ENCODE measurements at regions not wholly inside any gene's neighbourhood (a gene's known extent, or its start where the extent isn't known, plus 50 kb on each side); places are given as distances from the start of the nearest gene placed in this dataset.
"Not testable (repeated sequence)": the region's sequence is repeated elsewhere in the genome, so short reads cannot be mapped to it uniquely, and the experiment has no call there.

- Mint-ChIP-seq H3K9me3 (ENCODE audit: unreplicated experiment) (peaks cover 60% of the 10 kb centered on the region), H3K27me3 (ENCODE audit: unreplicated experiment) (no peaks in the 10 kb centered on the region), H3K4me3 (ENCODE audit: unreplicated experiment) (no peak overlapping the region), H3K4me1 (ENCODE audit: unreplicated experiment) (no peaks in the 10 kb centered on the region), H3K36me3 (ENCODE audit: unreplicated experiment) (no peaks in the 10 kb centered on the region), H3K27ac (ENCODE audit: unreplicated experiment) (no peak overlapping the region)
- no peak for DNase-seq (ENCODE audit: extremely low spot score, unreplicated experiment)
- no peak for TF ChIP-seq CTCF (IDR thresholded peaks at IDR 0.05)
These were observed 439.1 kb upstream of the GRM7 start for GRCh38 chr3:6421666-6422445.

GRCh38 chr3:6425289-6425820 is 435.6 kb upstream of the GRM7 start:
- no peak for DNase-seq (ENCODE audit: extremely low spot score, unreplicated experiment)
- Mint-ChIP-seq H3K27ac (ENCODE audit: unreplicated experiment) (no peak overlapping the region), H3K36me3 (ENCODE audit: unreplicated experiment) (no peaks in the 10 kb centered on the region), H3K4me3 (ENCODE audit: unreplicated experiment) (no peak overlapping the region), H3K27me3 (ENCODE audit: unreplicated experiment) (no peaks in the 10 kb centered on the region), H3K9me3 (ENCODE audit: unreplicated experiment) (peaks cover 64% of the 10 kb centered on the region), H3K4me1 (ENCODE audit: unreplicated experiment) (no peaks in the 10 kb centered on the region)
- TF ChIP-seq CTCF (IDR thresholded peaks at IDR 0.05) = no peak

- not testable (repeated sequence) for H3K4me3 Mint-ChIP-seq (ENCODE audit: unreplicated experiment); DNase-seq (ENCODE audit: extremely low spot score, unreplicated experiment); H3K27me3 Mint-ChIP-seq (ENCODE audit: unreplicated experiment); H3K27ac Mint-ChIP-seq (ENCODE audit: unreplicated experiment); H3K36me3 Mint-ChIP-seq (ENCODE audit: unreplicated experiment); H3K4me1 Mint-ChIP-seq (ENCODE audit: unreplicated experiment)
- H3K9me3 Mint-ChIP-seq (ENCODE audit: unreplicated experiment) = peaks cover 62% of the 10 kb centered on the region
These were observed 432.6 kb upstream of the GRM7 start for GRCh38 chr3:6428276-6428675.

DNA sequence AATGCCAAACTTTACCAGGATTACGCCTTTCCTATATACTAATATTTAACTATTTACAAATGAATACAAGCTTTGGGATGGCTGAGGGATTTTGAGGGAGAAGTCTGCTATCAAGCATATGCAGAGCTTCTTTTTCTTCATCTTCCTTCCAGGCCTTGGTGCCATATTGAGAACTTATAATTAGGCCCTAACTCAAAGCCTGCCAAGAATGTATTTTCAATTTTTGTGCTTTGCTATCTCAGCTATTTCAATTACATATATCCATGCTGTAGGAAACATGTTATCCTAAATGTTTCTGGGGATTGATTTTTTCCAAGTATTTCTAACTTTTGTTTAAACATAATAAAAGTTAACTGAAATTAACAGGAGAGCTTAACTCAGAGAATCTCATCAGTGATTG is 425.0 kb upstream of the GRM7 start:
- DNase-seq (ENCODE audit: extremely low spot score, unreplicated experiment) = no peak
- no peak overlapping the region for H3K4me3 Mint-ChIP-seq (ENCODE audit: unreplicated experiment)
- H3K27me3 Mint-ChIP-seq (ENCODE audit: unreplicated experiment) = no peaks in the 10 kb centered on the region
- H3K4me1 Mint-ChIP-seq (ENCODE audit: unreplicated experiment) = no peaks in the 10 kb centered on the region
- no peak for TF ChIP-seq CTCF (IDR thresholded peaks at IDR 0.05)
- H3K36me3 Mint-ChIP-seq (ENCODE audit: unreplicated experiment) = no peaks in the 10 kb centered on the region
- peaks cover 60% of the 10 kb centered on the region for H3K9me3 Mint-ChIP-seq (ENCODE audit: unreplicated experiment)
- no peak overlapping the region for H3K27ac Mint-ChIP-seq (ENCODE audit: unreplicated experiment)

- TF ChIP-seq CTCF (IDR thresholded peaks at IDR 0.05) = no peak
- Mint-ChIP-seq H3K4me1 (ENCODE audit: unreplicated experiment) (no peaks in the 10 kb centered on the region), H3K9me3 (ENCODE audit: unreplicated experiment) (peaks cover 65% of the 10 kb centered on the region), H3K27me3 (ENCODE audit: unreplicated experiment) (no peaks in the 10 kb centered on the region), H3K4me3 (ENCODE audit: unreplicated experiment) (no peak overlapping the region), H3K27ac (ENCODE audit: unreplicated experiment) (no peak overlapping the region), H3K36me3 (ENCODE audit: unreplicated experiment) (no peaks in the 10 kb centered on the region)
- no peak for DNase-seq (ENCODE audit: extremely low spot score, unreplicated experiment)
These were observed 423.3 kb upstream of the GRM7 start for GRCh38 chr3:6437631-6438030.

Data from osteocyte (in vitro differentiated cells).